Endothelial cell (in vitro differentiated cells): ENCODE measurements at regions not wholly inside any gene's neighbourhood (a gene's known extent, or its start where the extent isn't known, plus 50 kb on each side); places are given as distances from the start of the nearest gene placed in this dataset.

Experiments used
- DNase-seq: peaks from one replicate; pipeline ENCODE4 v3.0.0; 2021; ENCODE audit warnings: low spot score
- H3K27ac Mint-ChIP-seq: one replicate; pipeline ENCODE4 v1.8.0; 2021; ENCODE audit warnings: mixed read lengths, inconsistent platforms; ENCODE audit not compliant: unreplicated experiment
- H3K27me3 Mint-ChIP-seq: one replicate; pipeline ENCODE4 v1.8.0; 2021; ENCODE audit warnings: mild to moderate bottlenecking, moderate library complexity, mixed read lengths, inconsistent platforms; ENCODE audit not compliant: unreplicated experiment
- H3K36me3 Mint-ChIP-seq: one replicate; pipeline ENCODE4 v1.8.0; 2021; ENCODE audit warnings: mild to moderate bottlenecking, low read depth, mixed read lengths, inconsistent platforms; ENCODE audit not compliant: unreplicated experiment
- H3K4me1 Mint-ChIP-seq: one replicate; pipeline ENCODE4 v1.8.0; 2021; ENCODE audit warnings: mild to moderate bottlenecking, mixed read lengths, inconsistent platforms; ENCODE audit not compliant: unreplicated experiment
- H3K4me3 Mint-ChIP-seq: one replicate; pipeline ENCODE4 v1.8.0; 2021; ENCODE audit warnings: mild to moderate bottlenecking, mixed read lengths, inconsistent platforms; ENCODE audit not compliant: unreplicated experiment
- H3K9me3 Mint-ChIP-seq: one replicate; pipeline ENCODE4 v1.8.0; 2021; ENCODE audit warnings: mixed read lengths, inconsistent platforms; ENCODE audit not compliant: unreplicated experiment
- TF ChIP-seq, protein P1 (sequence below): fragments of 200-600 bp; sonication (generic); IDR thresholded peaks from one replicate; pipeline ENCODE4 v1.5.0; 2021; ENCODE audit warnings: antibody characterized with exemption; ENCODE audit not compliant: unreplicated experiment

DNA sequence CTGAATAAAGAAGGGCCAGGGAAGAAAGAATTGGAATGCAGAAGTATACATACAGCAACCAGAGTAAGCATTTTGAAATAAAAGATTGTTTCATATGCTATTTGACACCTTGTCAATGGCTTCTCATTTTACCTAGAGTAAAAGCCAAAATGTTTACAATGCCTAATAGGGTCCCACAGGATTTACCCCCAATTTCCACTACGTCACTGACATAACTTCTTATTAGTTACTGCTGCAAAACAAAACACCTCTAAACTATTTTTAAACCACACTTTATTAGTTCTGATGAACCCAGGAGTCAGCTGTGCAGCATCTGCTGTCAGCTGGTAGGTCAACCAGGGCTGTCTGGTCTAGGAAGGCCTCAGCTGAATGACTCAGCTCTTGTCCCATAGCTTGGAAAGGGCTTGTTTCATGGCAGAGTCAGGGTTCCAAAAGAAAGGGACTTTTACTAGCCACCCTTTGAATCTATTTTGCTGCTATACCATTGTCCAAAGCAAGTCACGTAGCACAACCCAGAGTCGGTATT lies 945.1 kb downstream of the EPHA3 start:
- no peaks in the 10 kb centered on the region for H3K4me1 Mint-ChIP-seq
- no peaks in the 10 kb centered on the region for H3K27me3 Mint-ChIP-seq
- TF ChIP-seq, protein P1, sequence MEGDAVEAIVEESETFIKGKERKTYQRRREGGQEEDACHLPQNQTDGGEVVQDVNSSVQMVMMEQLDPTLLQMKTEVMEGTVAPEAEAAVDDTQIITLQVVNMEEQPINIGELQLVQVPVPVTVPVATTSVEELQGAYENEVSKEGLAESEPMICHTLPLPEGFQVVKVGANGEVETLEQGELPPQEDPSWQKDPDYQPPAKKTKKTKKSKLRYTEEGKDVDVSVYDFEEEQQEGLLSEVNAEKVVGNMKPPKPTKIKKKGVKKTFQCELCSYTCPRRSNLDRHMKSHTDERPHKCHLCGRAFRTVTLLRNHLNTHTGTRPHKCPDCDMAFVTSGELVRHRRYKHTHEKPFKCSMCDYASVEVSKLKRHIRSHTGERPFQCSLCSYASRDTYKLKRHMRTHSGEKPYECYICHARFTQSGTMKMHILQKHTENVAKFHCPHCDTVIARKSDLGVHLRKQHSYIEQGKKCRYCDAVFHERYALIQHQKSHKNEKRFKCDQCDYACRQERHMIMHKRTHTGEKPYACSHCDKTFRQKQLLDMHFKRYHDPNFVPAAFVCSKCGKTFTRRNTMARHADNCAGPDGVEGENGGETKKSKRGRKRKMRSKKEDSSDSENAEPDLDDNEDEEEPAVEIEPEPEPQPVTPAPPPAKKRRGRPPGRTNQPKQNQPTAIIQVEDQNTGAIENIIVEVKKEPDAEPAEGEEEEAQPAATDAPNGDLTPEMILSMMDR, result no peak
- no peak overlapping the region for H3K27ac Mint-ChIP-seq
- no peak for DNase-seq
- H3K36me3 Mint-ChIP-seq, result no peaks in the 10 kb centered on the region
- no peak overlapping the region for H3K4me3 Mint-ChIP-seq
- no peaks in the 10 kb centered on the region for H3K9me3 Mint-ChIP-seq

DNA sequence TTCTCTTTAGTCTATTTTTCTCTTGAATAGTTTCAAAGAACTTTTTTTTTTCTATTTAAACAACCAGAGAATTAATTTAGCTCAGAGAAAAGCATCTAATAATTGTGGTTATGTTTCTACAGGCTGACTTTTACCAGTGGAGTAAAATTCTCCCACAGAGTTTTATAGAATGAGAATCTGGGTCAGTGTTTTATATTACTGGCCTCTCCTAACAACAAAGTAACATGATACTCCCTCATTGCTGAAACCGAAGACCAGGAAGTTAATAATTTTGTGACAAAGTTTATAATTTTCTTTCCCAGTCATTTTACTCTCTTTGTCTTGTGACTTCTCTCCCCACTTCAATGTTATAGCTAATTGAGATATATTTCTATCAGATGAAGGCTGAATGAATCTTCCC lies 946.9 kb downstream of the EPHA3 start:
- Mint-ChIP-seq H3K36me3 (no peaks in the 10 kb centered on the region), H3K9me3 (no peaks in the 10 kb centered on the region), H3K4me1 (no peaks in the 10 kb centered on the region), H3K27ac (no peak overlapping the region), H3K27me3 (no peaks in the 10 kb centered on the region), H3K4me3 (no peak overlapping the region)
- DNase-seq, result no peak
- TF ChIP-seq, protein P1, result no peak

DNA sequence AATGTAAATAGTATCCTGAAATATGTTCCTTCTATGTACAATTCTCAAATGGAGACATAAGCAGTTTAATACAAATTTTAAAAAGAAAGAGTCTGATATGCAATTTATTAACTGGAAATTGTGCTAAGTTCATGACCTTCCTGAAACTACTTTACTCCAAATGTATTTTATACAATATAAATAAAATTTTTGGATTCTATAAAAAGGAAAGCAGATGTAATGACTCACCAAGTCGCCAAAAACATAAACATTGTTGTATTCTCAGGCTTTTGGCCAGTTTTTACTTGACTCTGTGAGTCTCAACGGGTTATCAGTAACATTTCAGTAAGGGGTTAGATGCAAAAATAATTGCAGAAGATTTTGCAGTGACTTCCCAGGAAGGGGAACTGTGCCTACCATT lies 948.2 kb downstream of the EPHA3 start:
- no peak for DNase-seq
- Mint-ChIP-seq H3K27ac (no peak overlapping the region), H3K27me3 (no peaks in the 10 kb centered on the region), H3K9me3 (no peaks in the 10 kb centered on the region), H3K36me3 (no peaks in the 10 kb centered on the region), H3K4me3 (no peak overlapping the region), H3K4me1 (no peaks in the 10 kb centered on the region)
- TF ChIP-seq, protein P1, result no peak

- Mint-ChIP-seq H3K9me3 (no peaks in the 10 kb centered on the region), H3K27ac (no peak overlapping the region)
These were observed 949.0 kb downstream of the EPHA3 start for GRCh38 chr3:90056281-90057032.

GRCh38 chr3:90062016-90062415 lies 954.6 kb downstream of the EPHA3 start:
- H3K4me3 Mint-ChIP-seq, result no peak overlapping the region
- no peaks in the 10 kb centered on the region for H3K36me3 Mint-ChIP-seq
- H3K27ac Mint-ChIP-seq, result no peak overlapping the region
- no peaks in the 10 kb centered on the region for H3K9me3 Mint-ChIP-seq
- no peaks in the 10 kb centered on the region for H3K4me1 Mint-ChIP-seq
- TF ChIP-seq, protein P1, result no peak
- DNase-seq, result no peak
- no peaks in the 10 kb centered on the region for H3K27me3 Mint-ChIP-seq

More at GRCh38 chr3:90056281-90057032, 949.0 kb downstream of the EPHA3 start:
- Mint-ChIP-seq H3K36me3 (no peaks in the 10 kb centered on the region), H3K4me3 (no peak overlapping the region), H3K27me3 (no peaks in the 10 kb centered on the region), H3K4me1 (no peaks in the 10 kb centered on the region)
- TF ChIP-seq, protein P1, result no peak
- DNase-seq, result no peak
